ENCODE measurements at regions not wholly inside any gene's neighbourhood (a gene's known extent, or its start where the extent isn't known, plus 50 kb on each side); places are given as distances from the start of the nearest gene placed in this dataset.

- TF ChIP-seq CTCF (conservative IDR thresholded peaks at IDR 0.05): no peak
- TF ChIP-seq EZH2 (IDR thresholded peaks at IDR 0.05; ENCODE audit: low read depth): no peak
Observed at GRCh38 chr6:43983191-43983590, 144.1 kb downstream of the MRPL14 start.

All from PC-9 (cell line).